GM12878 (cell line): ENCODE measurements at regions not wholly inside any gene's neighbourhood (a gene's known extent, or its start where the extent isn't known, plus 50 kb on each side); places are given as distances from the start of the nearest gene placed in this dataset.

ENCODE experiments used
- ATAC-seq: fragments of 200-7000 bp; cut with Tn5 transposase; 3 replicates; pipeline ENCODE4 v1.9.1; 2020; ENCODE audit warnings: mild to moderate bottlenecking, moderate library complexity
- BruUV-seq: library from RNA; stranded (reverse); fragments of 400-500 nt; replicated peaks from 2 replicates; lab custom pipeline; 2021; lab: Mats Ljungman, UMichigan
- CTCF ChIA-PET: fragments of 300-600 bp; sonication (Branson Sonifier 250); formaldehyde crosslinking; extraction: SDS; loops from one replicate; lab custom pipeline; 2021; ENCODE audit warnings: inconsistent platforms; lab: Yijun Ruan, JAX
- POLR2A ChIA-PET: fragments of 350-600 bp; formaldehyde crosslinking; extraction: SDS; loops from one replicate; lab custom pipeline; 2021; ENCODE audit warnings: inconsistent platforms; lab: Charles Lee
- RAD21 ChIA-PET: fragments of 300-600 bp; sonication (Branson Sonifier 250); formaldehyde crosslinking; loops from one replicate; lab custom pipeline; 2023; ENCODE audit warnings: antibody characterized with exemption; ENCODE audit not compliant: unreplicated experiment; lab: Charles Lee
- SMC1A ChIA-PET: fragments of 300-600 bp; sonication (Branson Sonifier 250); formaldehyde crosslinking; loops from one replicate; lab custom pipeline; 2023; ENCODE audit not compliant: unreplicated experiment, uncharacterized antibody; lab: Charles Lee
- DNase-seq: peaks from one replicate; pipeline ENCODE4 v3.0.0-alpha.2; 2011; ENCODE audit warnings: low read depth, low spot score
- FAIRE-seq: peaks from 3 replicates; lab custom pipeline; 2011; peaks lifted over from hg19 to GRCh38; lab: Jason Lieb, UNC
- H2AFZ ChIP-seq: 2 replicates; pipeline ENCODE4 v1.6.0; 2011; ENCODE audit warnings: low read depth, low read length, control low read depth; ENCODE audit not compliant: control insufficient read depth
- H3K27ac ChIP-seq: 2 replicates; pipeline ENCODE4 v1.5.1; 2011; ENCODE audit warnings: control low read depth; ENCODE audit not compliant: control insufficient read depth, insufficient read depth
- H3K27me3 ChIP-seq, 2 experiments: replicated peaks in 1 of 2; 2 replicates each; pipeline versions ENCODE4 v1.6.0 to v1.6.1; 2011; ENCODE audit warnings: low read length in 1 of 2; ENCODE audit not compliant: control insufficient read depth in 2 of 2, insufficient read depth in 2 of 2
- H3K36me3 ChIP-seq, 2 experiments: 2 replicates each; pipeline ENCODE4 v1.5.1; 2011; ENCODE audit warnings: low read length in 1 of 2; ENCODE audit not compliant: control insufficient read depth in 2 of 2, insufficient read depth in 2 of 2
- H3K4me1 ChIP-seq: 2 replicates; pipeline ENCODE4 v1.6.1; 2011; ENCODE audit warnings: mild to moderate bottlenecking, low read length, moderate library complexity, mixed read lengths; ENCODE audit not compliant: control insufficient read depth, insufficient read depth
- H3K4me2 ChIP-seq: 2 replicates; pipeline ENCODE4 v1.6.0; 2011; ENCODE audit warnings: control low read depth; ENCODE audit not compliant: control insufficient read depth, insufficient read depth
- H3K4me3 ChIP-seq: fragments of 200-600 bp; sonication (generic); 2 replicates; pipeline ENCODE4 v1.5.1; 2016
- H3K79me2 ChIP-seq: 2 replicates; pipeline ENCODE4 v1.6.0; 2011; ENCODE audit warnings: low read length; ENCODE audit not compliant: control insufficient read depth, insufficient read depth
- H3K9ac ChIP-seq: 2 replicates; pipeline ENCODE4 v1.8.0; 2011; ENCODE audit warnings: low read length, control low read depth, mixed read lengths; ENCODE audit not compliant: control insufficient read depth, insufficient read depth
- H3K9me3 ChIP-seq: replicated peaks from 3 replicates; pipeline ENCODE4 v1.5.1; 2011; ENCODE audit warnings: mild to moderate bottlenecking, low read length; ENCODE audit not compliant: control insufficient read depth, insufficient read depth
- H4K20me1 ChIP-seq: 2 replicates; pipeline ENCODE4 v1.6.0; 2011; ENCODE audit not compliant: control insufficient read depth, insufficient read depth
- CHD4 ChIP-seq: fragments of 200-600 bp; sonication (generic); IDR thresholded peaks from 2 replicates; pipeline ENCODE4 v1.6.1; 2016; ENCODE audit warnings: mild to moderate bottlenecking
- EP300 ChIP-seq, 2 experiments: fragments of 150-350 bp in 1 of 2; IDR thresholded peaks; 2 replicates each; pipeline ENCODE4 v1.6.1; 2011 to 2012; ENCODE audit warnings: low read depth in 2 of 2, low read length in 2 of 2, borderline replicate concordance in 1 of 2, improper control_type of control experiment in 1 of 2, inconsistent platforms in 1 of 2; ENCODE audit not compliant: control insufficient read depth in 1 of 2
- IKZF1 ChIP-seq: fragments of 450-650 bp; conservative IDR thresholded peaks from 2 replicates; pipeline ENCODE4 v1.6.1; 2017; ENCODE audit warnings: antibody characterized with exemption, mild to moderate bottlenecking
- JUNB ChIP-seq: IDR thresholded peaks from 2 replicates; pipeline ENCODE4 v1.6.1; 2016; ENCODE audit warnings: antibody characterized with exemption, mild to moderate bottlenecking
- MEF2B ChIP-seq: fragments of 450-650 bp; IDR thresholded peaks from 2 replicates; pipeline ENCODE4 v1.6.1; 2018; ENCODE audit warnings: mild to moderate bottlenecking, moderate library complexity; ENCODE audit not compliant: partially characterized antibody, poor library complexity, severe bottlenecking
- SRF ChIP-seq, 2 experiments: IDR thresholded peaks; 2 replicates each; pipeline ENCODE4 v1.6.1; 2011; ENCODE audit warnings: low read depth in 2 of 2, low read length in 2 of 2, mild to moderate bottlenecking in 1 of 2, moderate library complexity in 1 of 2
- TBL1XR1 ChIP-seq: IDR thresholded peaks from 2 replicates; pipeline ENCODE4 v1.6.1; 2012; ENCODE audit warnings: low read depth, low read length, improper control_type of control experiment
- YBX1 ChIP-seq: fragments of 450-650 bp; IDR thresholded peaks from 2 replicates; pipeline ENCODE4 v1.6.1; 2016; ENCODE audit warnings: antibody characterized with exemption
- ZBED1 ChIP-seq: IDR thresholded peaks from 2 replicates; pipeline ENCODE4 v1.6.1; 2016; ENCODE audit warnings: borderline replicate concordance
- WGBS: methylation state at CpG from one replicate; pipeline ENCODE4 v1.1.6; 2016; ENCODE audit warnings: low lambda C conversion rate; ENCODE audit not compliant: insufficient replicate concordance, insufficient coverage; ENCODE audit errors: missing lambda C conversion rate; 5-methylcytosine and 5-hydroxymethylcytosine counted together
- in situ Hi-C: fragments of 300-500 bp; cut with MboI; formaldehyde crosslinking; loops from 9 replicates; pipeline ENCODE4 v1.14.3; 2018; ENCODE audit warnings: mixed read lengths
- intact Hi-C: fragments of 100-400 bp; cut with micrococcal nuclease; formaldehyde crosslinking; loops from one replicate; pipeline ENCODE4 v1.14.2; 2022; ENCODE audit not compliant: unreplicated experiment
- TF ChIP-seq, protein P1 (sequence below): fragments of 450-650 bp; conservative IDR thresholded peaks from 2 replicates; pipeline ENCODE4 v1.6.1; 2017; ENCODE audit warnings: mild to moderate bottlenecking, moderate library complexity
- TF ChIP-seq, protein P2 (sequence below): fragments of 450-650 bp; formaldehyde crosslinking; IDR thresholded peaks from 2 replicates; pipeline ENCODE4 v1.4.0; 2020; ENCODE audit warnings: mild to moderate bottlenecking, moderate library complexity
- TF ChIP-seq, protein P3 (sequence below): fragments of 450-650 bp; IDR thresholded peaks from 2 replicates; pipeline ENCODE4 v1.6.1; 2018; ENCODE audit warnings: mild to moderate bottlenecking, low read depth, moderate library complexity; ENCODE audit not compliant: partially characterized antibody

DNA sequence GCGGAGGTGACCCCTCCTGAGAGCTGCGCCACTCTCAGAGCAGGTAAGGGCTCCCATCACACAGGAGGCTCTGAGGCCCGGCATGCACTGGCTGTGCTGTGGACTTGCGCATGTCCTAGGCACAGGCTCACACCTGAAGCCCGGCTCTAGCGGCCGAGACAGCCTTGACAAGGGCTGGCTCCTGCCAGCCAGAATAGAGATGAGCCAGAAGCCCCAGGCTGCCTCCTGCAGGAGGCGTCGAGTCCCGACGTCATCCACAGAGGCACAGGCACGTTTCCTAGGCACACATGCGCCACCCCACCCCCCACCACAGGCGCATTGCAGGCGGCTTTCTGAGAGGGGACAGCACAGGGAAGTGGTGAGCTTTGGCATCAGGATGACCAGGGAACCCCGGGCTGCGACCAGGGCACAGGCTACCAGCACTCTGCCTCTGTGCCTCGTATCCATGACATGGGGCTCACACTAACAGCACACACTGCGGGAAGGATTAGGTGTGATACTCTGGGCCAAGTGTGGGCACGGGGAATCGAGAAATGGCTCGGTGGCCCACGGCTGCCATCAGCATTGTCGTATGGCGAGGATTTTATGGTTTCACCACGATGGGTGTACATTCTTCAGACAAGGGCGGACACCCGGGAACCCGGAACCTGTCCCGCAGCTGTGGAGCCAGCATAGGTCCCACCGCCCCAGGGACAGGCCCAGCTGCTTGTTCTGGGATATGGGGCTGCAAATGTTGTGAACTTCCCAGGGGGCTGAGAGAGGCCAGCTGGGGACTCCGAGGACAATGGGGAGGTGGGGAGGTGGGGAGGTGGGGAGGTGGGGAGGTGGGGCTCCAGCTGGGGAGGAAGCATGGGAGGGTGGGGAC is 90.7 kb upstream of the ADRA2C start:
- SMC1A ChIA-PET: no interaction called here
- FAIRE-seq (no peak), ATAC-seq (no peak), DNase-seq (no peak)
- H3K27me3 ChIP-seq: no peaks in the 10 kb centered on the region
- POLR2A ChIA-PET: no interaction called here
- BruUV-seq: no TSS peak
- no peaks in the 10 kb centered on the region for H4K20me1 ChIP-seq
- WGBS: 38% methylated on average over 31 of the region's 32 CpGs
- no peaks in the 10 kb centered on the region for H3K36me3 ChIP-seq
- peaks cover 2% of the 10 kb centered on the region; the same call in 1 of the 3 replicates for H3K9me3 ChIP-seq
- no peak overlapping the region for H3K9ac ChIP-seq
- H3K27ac ChIP-seq: no peak overlapping the region
- no peak overlapping the region for H3K4me2 ChIP-seq
- H3K79me2 ChIP-seq: no peaks in the 10 kb centered on the region
- in situ Hi-C loops (no loop called here), intact Hi-C loops (no loop called here)
- no peaks in the 10 kb centered on the region for H3K4me1 ChIP-seq
- CTCF ChIA-PET: no interaction called here
- RAD21 ChIA-PET: no interaction called here
- H3K4me3 ChIP-seq: no peak overlapping the region
- no peak overlapping the region for H2AFZ ChIP-seq
- TF ChIP-seq, protein P1, sequence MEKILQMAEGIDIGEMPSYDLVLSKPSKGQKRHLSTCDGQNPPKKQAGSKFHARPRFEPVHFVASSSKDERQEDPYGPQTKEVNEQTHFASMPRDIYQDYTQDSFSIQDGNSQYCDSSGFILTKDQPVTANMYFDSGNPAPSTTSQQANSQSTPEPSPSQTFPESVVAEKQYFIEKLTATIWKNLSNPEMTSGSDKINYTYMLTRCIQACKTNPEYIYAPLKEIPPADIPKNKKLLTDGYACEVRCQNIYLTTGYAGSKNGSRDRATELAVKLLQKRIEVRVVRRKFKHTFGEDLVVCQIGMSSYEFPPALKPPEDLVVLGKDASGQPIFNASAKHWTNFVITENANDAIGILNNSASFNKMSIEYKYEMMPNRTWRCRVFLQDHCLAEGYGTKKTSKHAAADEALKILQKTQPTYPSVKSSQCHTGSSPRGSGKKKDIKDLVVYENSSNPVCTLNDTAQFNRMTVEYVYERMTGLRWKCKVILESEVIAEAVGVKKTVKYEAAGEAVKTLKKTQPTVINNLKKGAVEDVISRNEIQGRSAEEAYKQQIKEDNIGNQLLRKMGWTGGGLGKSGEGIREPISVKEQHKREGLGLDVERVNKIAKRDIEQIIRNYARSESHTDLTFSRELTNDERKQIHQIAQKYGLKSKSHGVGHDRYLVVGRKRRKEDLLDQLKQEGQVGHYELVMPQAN: no peak
- TF ChIP-seq JUNB (no peak), IKZF1 (no peak), EP300 (IDR thresholded peaks at IDR 0.05; ENCODE audit: borderline replicate concordance in 1 of 2, control insufficient read depth in 1 of 2, low read depth in 2 of 2, low read length in 2 of 2) (no peak), CHD4 (no peak), TBL1XR1 (no peak), MEF2B (no peak), YBX1 (no peak), SRF (IDR thresholded peaks at IDR 0.05; ENCODE audit: low read depth in 2 of 2, low read length in 2 of 2) (no peak), ZBED1 (no peak)
- TF ChIP-seq, protein P2, sequence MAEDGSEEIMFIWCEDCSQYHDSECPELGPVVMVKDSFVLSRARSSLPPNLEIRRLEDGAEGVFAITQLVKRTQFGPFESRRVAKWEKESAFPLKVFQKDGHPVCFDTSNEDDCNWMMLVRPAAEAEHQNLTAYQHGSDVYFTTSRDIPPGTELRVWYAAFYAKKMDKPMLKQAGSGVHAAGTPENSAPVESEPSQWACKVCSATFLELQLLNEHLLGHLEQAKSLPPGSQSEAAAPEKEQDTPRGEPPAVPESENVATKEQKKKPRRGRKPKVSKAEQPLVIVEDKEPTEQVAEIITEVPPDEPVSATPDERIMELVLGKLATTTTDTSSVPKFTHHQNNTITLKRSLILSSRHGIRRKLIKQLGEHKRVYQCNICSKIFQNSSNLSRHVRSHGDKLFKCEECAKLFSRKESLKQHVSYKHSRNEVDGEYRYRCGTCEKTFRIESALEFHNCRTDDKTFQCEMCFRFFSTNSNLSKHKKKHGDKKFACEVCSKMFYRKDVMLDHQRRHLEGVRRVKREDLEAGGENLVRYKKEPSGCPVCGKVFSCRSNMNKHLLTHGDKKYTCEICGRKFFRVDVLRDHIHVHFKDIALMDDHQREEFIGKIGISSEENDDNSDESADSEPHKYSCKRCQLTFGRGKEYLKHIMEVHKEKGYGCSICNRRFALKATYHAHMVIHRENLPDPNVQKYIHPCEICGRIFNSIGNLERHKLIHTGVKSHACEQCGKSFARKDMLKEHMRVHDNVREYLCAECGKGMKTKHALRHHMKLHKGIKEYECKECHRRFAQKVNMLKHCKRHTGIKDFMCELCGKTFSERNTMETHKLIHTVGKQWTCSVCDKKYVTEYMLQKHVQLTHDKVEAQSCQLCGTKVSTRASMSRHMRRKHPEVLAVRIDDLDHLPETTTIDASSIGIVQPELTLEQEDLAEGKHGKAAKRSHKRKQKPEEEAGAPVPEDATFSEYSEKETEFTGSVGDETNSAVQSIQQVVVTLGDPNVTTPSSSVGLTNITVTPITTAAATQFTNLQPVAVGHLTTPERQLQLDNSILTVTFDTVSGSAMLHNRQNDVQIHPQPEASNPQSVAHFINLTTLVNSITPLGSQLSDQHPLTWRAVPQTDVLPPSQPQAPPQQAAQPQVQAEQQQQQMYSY (CRISPR knock-in tag): no peak
- TF ChIP-seq, protein P3, sequence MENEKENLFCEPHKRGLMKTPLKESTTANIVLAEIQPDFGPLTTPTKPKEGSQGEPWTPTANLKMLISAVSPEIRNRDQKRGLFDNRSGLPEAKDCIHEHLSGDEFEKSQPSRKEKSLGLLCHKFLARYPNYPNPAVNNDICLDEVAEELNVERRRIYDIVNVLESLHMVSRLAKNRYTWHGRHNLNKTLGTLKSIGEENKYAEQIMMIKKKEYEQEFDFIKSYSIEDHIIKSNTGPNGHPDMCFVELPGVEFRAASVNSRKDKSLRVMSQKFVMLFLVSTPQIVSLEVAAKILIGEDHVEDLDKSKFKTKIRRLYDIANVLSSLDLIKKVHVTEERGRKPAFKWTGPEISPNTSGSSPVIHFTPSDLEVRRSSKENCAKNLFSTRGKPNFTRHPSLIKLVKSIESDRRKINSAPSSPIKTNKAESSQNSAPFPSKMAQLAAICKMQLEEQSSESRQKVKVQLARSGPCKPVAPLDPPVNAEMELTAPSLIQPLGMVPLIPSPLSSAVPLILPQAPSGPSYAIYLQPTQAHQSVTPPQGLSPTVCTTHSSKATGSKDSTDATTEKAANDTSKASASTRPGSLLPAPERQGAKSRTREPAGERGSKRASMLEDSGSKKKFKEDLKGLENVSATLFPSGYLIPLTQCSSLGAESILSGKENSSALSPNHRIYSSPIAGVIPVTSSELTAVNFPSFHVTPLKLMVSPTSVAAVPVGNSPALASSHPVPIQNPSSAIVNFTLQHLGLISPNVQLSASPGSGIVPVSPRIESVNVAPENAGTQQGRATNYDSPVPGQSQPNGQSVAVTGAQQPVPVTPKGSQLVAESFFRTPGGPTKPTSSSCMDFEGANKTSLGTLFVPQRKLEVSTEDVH: no peak
